ENCODE measurements at regions not wholly inside any gene's neighbourhood (a gene's known extent, or its start where the extent isn't known, plus 50 kb on each side); places are given as distances from the start of the nearest gene placed in this dataset.

DNA sequence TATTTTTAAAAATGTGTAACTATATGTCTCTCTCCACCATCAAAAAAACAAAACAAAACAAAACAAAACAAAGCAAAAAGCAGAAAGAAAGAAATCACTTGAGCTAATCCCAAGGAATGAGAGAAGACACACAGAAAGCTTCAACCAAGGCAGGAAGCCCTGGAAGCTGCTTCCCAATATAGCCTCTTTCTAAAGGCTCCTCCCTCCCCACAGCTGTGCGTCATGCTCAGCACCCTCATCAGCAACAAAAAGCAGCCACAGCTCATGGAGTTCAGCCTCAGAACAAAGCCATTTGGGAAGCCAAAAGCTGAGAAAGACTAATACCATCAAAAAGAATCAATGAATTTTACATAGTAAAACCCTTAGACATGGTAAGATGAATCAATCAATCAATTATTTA is 501.6 kb upstream of the SMIM31 start:
- TF ChIP-seq, protein P1, sequence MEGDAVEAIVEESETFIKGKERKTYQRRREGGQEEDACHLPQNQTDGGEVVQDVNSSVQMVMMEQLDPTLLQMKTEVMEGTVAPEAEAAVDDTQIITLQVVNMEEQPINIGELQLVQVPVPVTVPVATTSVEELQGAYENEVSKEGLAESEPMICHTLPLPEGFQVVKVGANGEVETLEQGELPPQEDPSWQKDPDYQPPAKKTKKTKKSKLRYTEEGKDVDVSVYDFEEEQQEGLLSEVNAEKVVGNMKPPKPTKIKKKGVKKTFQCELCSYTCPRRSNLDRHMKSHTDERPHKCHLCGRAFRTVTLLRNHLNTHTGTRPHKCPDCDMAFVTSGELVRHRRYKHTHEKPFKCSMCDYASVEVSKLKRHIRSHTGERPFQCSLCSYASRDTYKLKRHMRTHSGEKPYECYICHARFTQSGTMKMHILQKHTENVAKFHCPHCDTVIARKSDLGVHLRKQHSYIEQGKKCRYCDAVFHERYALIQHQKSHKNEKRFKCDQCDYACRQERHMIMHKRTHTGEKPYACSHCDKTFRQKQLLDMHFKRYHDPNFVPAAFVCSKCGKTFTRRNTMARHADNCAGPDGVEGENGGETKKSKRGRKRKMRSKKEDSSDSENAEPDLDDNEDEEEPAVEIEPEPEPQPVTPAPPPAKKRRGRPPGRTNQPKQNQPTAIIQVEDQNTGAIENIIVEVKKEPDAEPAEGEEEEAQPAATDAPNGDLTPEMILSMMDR (IDR thresholded peaks at IDR 0.05), result no peak
- TF ChIP-seq POLR2A (IDR thresholded peaks at IDR 0.05) (no peak), POLR2AphosphoS5 (IDR thresholded peaks at IDR 0.05; ENCODE audit: insufficient read depth in 1 of 2, low read depth in 1 of 2) (no peak)

Data from vagina (tissue), 2 donors.